H1 (cell line): ENCODE measurements at regions not wholly inside any gene's neighbourhood (a gene's known extent, or its start where the extent isn't known, plus 50 kb on each side); places are given as distances from the start of the nearest gene placed in this dataset.

ENCODE experiments used
- CTCF ChIA-PET: fragments of 300-600 bp; sonication (Branson Sonifier 250); formaldehyde crosslinking; loops from one replicate; lab custom pipeline; 2021; ENCODE audit not compliant: partially characterized antibody; lab: Charles Lee
- POLR2A ChIA-PET: fragments of 300-600 bp; sonication (Branson Sonifier 250); formaldehyde crosslinking; loops from one replicate; lab custom pipeline; 2021; ENCODE audit warnings: inconsistent platforms; ENCODE audit not compliant: partially characterized antibody; lab: Charles Lee
- DNase-seq, 2 experiments: peaks; one replicate each; pipeline versions ENCODE4 v3.0.0 to v3.0.0-alpha.2; 2010 to 2022; ENCODE audit warnings: low spot score in 2 of 2, low read depth in 1 of 2, mixed read lengths in 1 of 2
- FAIRE-seq: peaks from 2 replicates; lab custom pipeline; 2011; peaks lifted over from hg19 to GRCh38; lab: Jason Lieb, UNC
- H2AFZ ChIP-seq: 2 replicates; pipeline ENCODE4 v1.8.1; 2012; ENCODE audit warnings: low read length, inconsistent platforms
- H2AK5ac ChIP-seq: 2 replicates; pipeline ENCODE4 v1.6.1; 2013; ENCODE audit warnings: low read depth, low read length
- H2BK120ac ChIP-seq: replicated peaks from 2 replicates; pipeline ENCODE3; 2013; ENCODE audit warnings: low read depth, low read length, inconsistent platforms
- H2BK12ac ChIP-seq: 2 replicates; pipeline ENCODE4 v1.6.1; 2013; ENCODE audit warnings: low read depth, low read length
- H2BK15ac ChIP-seq: 2 replicates; pipeline ENCODE4 v1.6.1; 2013; ENCODE audit warnings: low read length
- H2BK20ac ChIP-seq: 2 replicates; pipeline ENCODE4 v1.6.1; 2013; ENCODE audit warnings: low read length
- H2BK5ac ChIP-seq: 2 replicates; pipeline ENCODE4 v1.6.1; 2013; ENCODE audit warnings: low read depth, low read length
- H3K14ac ChIP-seq: 2 replicates; pipeline ENCODE4 v1.6.1; 2013; ENCODE audit warnings: inconsistent platforms; ENCODE audit not compliant: insufficient read length
- H3K18ac ChIP-seq: 2 replicates; pipeline ENCODE4 v1.6.1; 2013; ENCODE audit warnings: low read length; ENCODE audit errors: extremely low read depth
- H3K23ac ChIP-seq: 2 replicates; pipeline ENCODE4 v1.6.1; 2013; ENCODE audit warnings: inconsistent platforms; ENCODE audit not compliant: insufficient read length
- H3K23me2 ChIP-seq: 2 replicates; pipeline ENCODE4 v1.6.1; 2013; ENCODE audit warnings: low read depth, low read length
- H3K27ac ChIP-seq: 2 replicates; pipeline ENCODE4 v1.6.1; 2011; ENCODE audit warnings: low read depth, low read length, inconsistent platforms
- H3K27me3 ChIP-seq, 4 experiments: replicated peaks in 1 of 4; 1 replicate in 1 of 4; 2 replicates in 3 of 4; pipeline versions ENCODE4 v1.6.1 to v1.8.1; 2011 to 2013; ENCODE audit warnings: low read length in 3 of 4, mild to moderate bottlenecking in 3 of 4, inconsistent platforms in 2 of 4, mixed read lengths in 2 of 4, moderate library complexity in 1 of 4; ENCODE audit not compliant: control insufficient read depth in 3 of 4, insufficient read depth in 3 of 4; ENCODE audit errors: extremely low read depth in 1 of 4
- H3K36me3 ChIP-seq, 4 experiments: 2 replicates each; pipeline versions ENCODE4 v1.6.1 to v1.8.1; 2011 to 2013; ENCODE audit warnings: mild to moderate bottlenecking in 4 of 4, low read length in 3 of 4, moderate library complexity in 2 of 4, control low read depth in 1 of 4, inconsistent platforms in 1 of 4; ENCODE audit not compliant: insufficient read depth in 4 of 4, control insufficient read depth in 2 of 4
- H3K4ac ChIP-seq: replicated peaks from 2 replicates; pipeline ENCODE3; 2013; ENCODE audit warnings: low read length, low read depth, mixed read lengths, inconsistent platforms; ENCODE audit not compliant: insufficient read length
- H3K4me1 ChIP-seq, 4 experiments: replicated peaks in 1 of 4; 1 replicate in 1 of 4; 2 replicates in 3 of 4; pipeline versions ENCODE4 v1.6.1 to v1.8.1; 2011 to 2013; ENCODE audit warnings: low read length in 3 of 4, inconsistent platforms in 2 of 4, mixed read lengths in 1 of 4; ENCODE audit not compliant: insufficient read depth in 4 of 4, control insufficient read depth in 3 of 4
- H3K4me2 ChIP-seq, 2 experiments: 2 replicates each; pipeline versions ENCODE4 v1.6.1 to v1.8.1; 2011 to 2013; ENCODE audit warnings: low read depth in 2 of 2, low read length in 2 of 2, control low read depth in 1 of 2, inconsistent platforms in 1 of 2, mild to moderate bottlenecking in 1 of 2; ENCODE audit not compliant: insufficient read depth in 1 of 2
- H3K4me3 ChIP-seq, 4 experiments: fragments of 200-600, 300-600 bp in 1 of 4; sonication (generic), shearing (Covaris generic), sonication (Bioruptor Twin) in 1 of 4; 2 replicates each; pipeline versions ENCODE4 v1.5.1 to v1.8.1; 2011 to 2016; ENCODE audit warnings: low read length in 4 of 4, low read depth in 3 of 4, control low read depth in 2 of 4, inconsistent platforms in 2 of 4, mild to moderate bottlenecking in 2 of 4, mixed read lengths in 1 of 4, moderate library complexity in 1 of 4; ENCODE audit not compliant: insufficient read depth in 2 of 4; ENCODE audit errors: extremely low read depth in 1 of 4
- H3K56ac ChIP-seq: replicated peaks from 2 replicates; pipeline ENCODE3; 2013; ENCODE audit warnings: low read depth, mild to moderate bottlenecking, mixed read lengths, low read length, inconsistent platforms; ENCODE audit not compliant: insufficient read length
- H3K79me1 ChIP-seq: 2 replicates; pipeline ENCODE4 v1.6.1; 2013; ENCODE audit warnings: low read depth, low read length, control low read depth
- H3K79me2 ChIP-seq, 2 experiments: 2 replicates each; pipeline versions ENCODE4 v1.6.1 to v1.8.1; 2012 to 2013; ENCODE audit warnings: low read length in 2 of 2, mild to moderate bottlenecking in 2 of 2, inconsistent platforms in 1 of 2; ENCODE audit not compliant: insufficient read depth in 2 of 2, control insufficient read depth in 1 of 2
- H3K9ac ChIP-seq, 4 experiments: replicated peaks in 1 of 4; 1 replicate in 1 of 4; 2 replicates in 3 of 4; pipeline versions ENCODE4 v1.6.1 to v1.8.1; 2011 to 2013; ENCODE audit warnings: low read depth in 3 of 4, low read length in 3 of 4, control low read depth in 2 of 4, mild to moderate bottlenecking in 2 of 4, moderate library complexity in 2 of 4, inconsistent platforms in 1 of 4; ENCODE audit errors: extremely low read depth in 1 of 4
- H3K9me3 ChIP-seq, 2 experiments: 2 replicates each; pipeline versions ENCODE4 v1.6.1 to v1.8.1; 2012 to 2013; ENCODE audit warnings: mild to moderate bottlenecking in 2 of 2, moderate library complexity in 2 of 2, control low read depth in 1 of 2, inconsistent platforms in 1 of 2, low read depth in 1 of 2, low read length in 1 of 2, mixed read lengths in 1 of 2; ENCODE audit not compliant: insufficient read depth in 2 of 2
- H4K20me1 ChIP-seq, 2 experiments: replicated peaks in 1 of 2; 2 replicates each; pipeline versions ENCODE3 to v1.8.1; 2011 to 2013; ENCODE audit warnings: inconsistent platforms in 2 of 2, low read length in 2 of 2, mild to moderate bottlenecking in 1 of 2; ENCODE audit not compliant: insufficient read depth in 2 of 2, control insufficient read depth in 1 of 2
- H4K5ac ChIP-seq: 2 replicates; pipeline ENCODE4 v1.6.1; 2013; ENCODE audit warnings: low read length, low read depth, mixed read lengths, inconsistent platforms; ENCODE audit not compliant: insufficient read length
- H4K8ac ChIP-seq: 2 replicates; pipeline ENCODE4 v1.8.0; 2013; ENCODE audit warnings: mild to moderate bottlenecking, moderate library complexity, low read length, inconsistent platforms; ENCODE audit not compliant: insufficient read depth; ENCODE audit errors: extremely low read depth
- H4K91ac ChIP-seq: replicated peaks from 2 replicates; pipeline ENCODE3; 2013; ENCODE audit warnings: low read length, mixed read lengths, inconsistent platforms; ENCODE audit not compliant: insufficient read length
- CBX8 ChIP-seq: fragments of 300-800, 300-1000 bp; sonication (generic); IDR thresholded peaks from 2 replicates; pipeline ENCODE4 v1.7.1; 2016; ENCODE audit warnings: low read depth, low read length, borderline replicate concordance
- CHD1 ChIP-seq: IDR thresholded peaks from 2 replicates; pipeline ENCODE4 v1.6.1; 2012; ENCODE audit warnings: low read depth, low read length, improper control_type of control experiment
- NRF1 ChIP-seq: IDR thresholded peaks from 2 replicates; pipeline ENCODE4 v1.6.1; 2011; ENCODE audit warnings: mild to moderate bottlenecking, low read depth, low read length, improper control_type of control experiment
- SRF ChIP-seq: IDR thresholded peaks from 2 replicates; pipeline ENCODE4 v1.6.1; 2011; ENCODE audit warnings: mild to moderate bottlenecking, low read depth, low read length, moderate library complexity
- TBP ChIP-seq: IDR thresholded peaks from 2 replicates; pipeline ENCODE4 v1.6.1; 2011; ENCODE audit warnings: low read depth, low read length, improper control_type of control experiment
- YY1 ChIP-seq: IDR thresholded peaks from 2 replicates; pipeline ENCODE4 v1.6.1; 2011; ENCODE audit warnings: low read depth, mild to moderate bottlenecking, low read length
- WGBS, 2 experiments: shearing (Covaris generic) in 1 of 2; methylation state at CpG; one replicate each; pipeline versions ENCODE4 v1.1.6 to v1.1.7; 2013 to 2015; ENCODE audit warnings: low lambda C conversion rate in 2 of 2, mixed read lengths in 2 of 2, inconsistent platforms in 1 of 2, low coverage in 1 of 2, missing lambda C conversion rate in 1 of 2; ENCODE audit not compliant: insufficient replicate concordance in 2 of 2, insufficient coverage in 1 of 2, insufficient read length in 1 of 2; ENCODE audit errors: extremely low coverage in 1 of 2, missing lambda C conversion rate in 1 of 2; 5-methylcytosine and 5-hydroxymethylcytosine counted together
- TF ChIP-seq, protein P1 (sequence below): IDR thresholded peaks from 2 replicates; pipeline ENCODE4 v1.6.1; 2011; ENCODE audit warnings: low read length, improper control_type of control experiment

DNA sequence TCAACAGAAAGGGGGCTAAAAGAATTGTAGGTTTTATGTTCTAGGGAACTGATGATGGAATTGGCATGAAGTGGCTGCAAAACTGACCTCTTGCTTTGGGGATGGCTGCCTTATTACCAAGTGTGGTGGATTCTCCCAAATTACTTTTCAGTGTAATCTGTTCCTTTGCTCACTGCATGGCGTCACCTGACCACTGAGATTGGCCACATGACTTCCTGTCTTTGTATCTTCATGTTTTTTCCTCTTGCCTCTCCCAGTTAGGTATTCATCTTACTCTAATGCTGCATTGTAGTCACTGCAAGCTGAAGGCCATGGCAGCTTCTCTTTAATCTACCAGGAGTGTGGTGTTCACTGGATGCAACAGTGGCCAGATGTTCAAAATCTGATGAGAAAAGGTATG lies 257.7 kb upstream of the TNP1 start:
- Histone ChIP-seq H4K20me1 (no peaks in the 10 kb centered on the region), H3K23ac (no peak overlapping the region), H3K14ac (no peak overlapping the region), H3K9ac (no peak overlapping the region), H3K4me1 (no peaks in the 10 kb centered on the region), H2BK15ac (no peak overlapping the region), H2AK5ac (no peak overlapping the region), H3K27ac (no peak overlapping the region), H2AFZ (0 out of 2 replicates have a peak overlapping the region, but pooled peaks have one; percentile 78), H2BK20ac (no peak overlapping the region), H3K79me2 (no peaks in the 10 kb centered on the region), H3K27me3 (no peaks in the 10 kb centered on the region), H2BK5ac (no peak overlapping the region), H3K56ac (no peak overlapping the region), H3K4me2 (no peak overlapping the region), H3K4ac (no peak overlapping the region), H3K4me3 (no peak overlapping the region), H2BK120ac (no peak overlapping the region), H2BK12ac (no peak overlapping the region), H3K9me3 (no peaks in the 10 kb centered on the region), H4K91ac (no peak overlapping the region), H4K8ac (no peak overlapping the region), H4K5ac (no peak overlapping the region), H3K79me1 (no peaks in the 10 kb centered on the region), H3K23me2 (no peaks in the 10 kb centered on the region; the same call in 1 of the 2 replicates), H3K18ac (no peak overlapping the region), H3K36me3 (no peaks in the 10 kb centered on the region)
- no peak for DNase-seq
- POLR2A ChIA-PET: no interaction called here
- FAIRE-seq: no peak
- CTCF ChIA-PET: interaction anchor here (1.1 to 1.2 kb wide), 2 partner anchors 12 to 419 kb away, joined by 3 read pairs; no protein-coding TSS in a partner anchor
- 92% methylated on average over 1 of the region's 1 CpG; no CpG with 5 or more reads in 1 of the 2 experiments for WGBS, 2 experiments
- TF ChIP-seq, protein P1, sequence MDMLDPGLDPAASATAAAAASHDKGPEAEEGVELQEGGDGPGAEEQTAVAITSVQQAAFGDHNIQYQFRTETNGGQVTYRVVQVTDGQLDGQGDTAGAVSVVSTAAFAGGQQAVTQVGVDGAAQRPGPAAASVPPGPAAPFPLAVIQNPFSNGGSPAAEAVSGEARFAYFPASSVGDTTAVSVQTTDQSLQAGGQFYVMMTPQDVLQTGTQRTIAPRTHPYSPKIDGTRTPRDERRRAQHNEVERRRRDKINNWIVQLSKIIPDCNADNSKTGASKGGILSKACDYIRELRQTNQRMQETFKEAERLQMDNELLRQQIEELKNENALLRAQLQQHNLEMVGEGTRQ: 0 out of 2 replicates have a peak, but pooled peaks have one; percentile 30
- no peak for TF ChIP-seq SRF
- no peak for TF ChIP-seq CHD1
- no peak for TF ChIP-seq YY1
- TF ChIP-seq CBX8: no peak
- TF ChIP-seq TBP: no peak
- no peak for TF ChIP-seq NRF1
